ENCODE measurements at regions not wholly inside any gene's neighbourhood (a gene's known extent, or its start where the extent isn't known, plus 50 kb on each side); places are given as distances from the start of the nearest gene placed in this dataset.

DNA sequence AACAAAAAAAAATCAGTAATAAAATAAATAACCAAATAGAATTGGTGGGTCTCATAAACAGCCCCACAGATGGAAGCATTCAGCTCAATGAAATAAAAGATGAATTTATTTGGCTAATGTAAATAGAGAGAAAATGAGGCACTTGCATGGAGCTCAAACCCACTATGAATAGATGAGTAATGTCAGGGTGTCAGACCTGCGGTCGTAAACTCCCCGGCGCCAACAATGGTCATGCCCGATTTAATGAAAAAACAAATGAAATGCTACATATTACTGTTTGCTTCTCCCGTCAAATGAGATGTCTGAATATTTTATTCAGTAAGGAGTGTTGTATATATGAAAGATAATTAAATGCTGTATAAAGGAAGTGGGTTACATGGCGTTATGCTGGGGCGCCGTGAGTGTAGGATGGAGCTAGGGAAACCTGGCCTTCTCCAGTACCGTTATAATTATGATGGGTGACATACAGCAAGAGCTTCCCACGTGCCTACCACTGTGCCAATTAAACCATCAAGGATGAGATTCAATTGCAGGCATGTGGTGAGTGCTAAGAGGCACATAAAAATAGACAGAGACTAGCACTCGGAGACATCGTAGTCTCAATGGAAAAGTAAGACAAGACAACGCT lies 648.1 kb downstream of the BCL11B start:
- DNase-seq (ENCODE audit: low read depth): no peak

DNA sequence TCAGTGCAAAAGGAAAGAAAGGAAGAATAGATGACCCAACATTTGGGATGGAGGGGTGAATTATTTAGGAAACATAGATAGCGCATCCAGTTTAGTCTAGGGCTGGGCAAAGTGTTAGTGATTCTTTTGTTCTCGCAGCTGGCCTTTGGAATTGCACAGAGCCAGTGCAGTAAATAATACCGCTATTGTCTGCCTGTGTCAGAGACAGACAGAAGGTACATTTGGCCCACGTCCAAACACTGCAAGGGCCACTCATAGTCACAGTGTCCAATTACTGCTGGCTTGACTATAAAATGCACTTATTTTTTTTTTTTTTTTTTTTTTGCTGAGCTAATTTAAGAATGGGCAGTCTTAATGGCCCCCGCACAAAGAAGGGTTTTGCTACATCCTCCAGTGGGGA lies 638.6 kb downstream of the BCL11B start:
- no peak for DNase-seq (ENCODE audit: low read depth)

DNA sequence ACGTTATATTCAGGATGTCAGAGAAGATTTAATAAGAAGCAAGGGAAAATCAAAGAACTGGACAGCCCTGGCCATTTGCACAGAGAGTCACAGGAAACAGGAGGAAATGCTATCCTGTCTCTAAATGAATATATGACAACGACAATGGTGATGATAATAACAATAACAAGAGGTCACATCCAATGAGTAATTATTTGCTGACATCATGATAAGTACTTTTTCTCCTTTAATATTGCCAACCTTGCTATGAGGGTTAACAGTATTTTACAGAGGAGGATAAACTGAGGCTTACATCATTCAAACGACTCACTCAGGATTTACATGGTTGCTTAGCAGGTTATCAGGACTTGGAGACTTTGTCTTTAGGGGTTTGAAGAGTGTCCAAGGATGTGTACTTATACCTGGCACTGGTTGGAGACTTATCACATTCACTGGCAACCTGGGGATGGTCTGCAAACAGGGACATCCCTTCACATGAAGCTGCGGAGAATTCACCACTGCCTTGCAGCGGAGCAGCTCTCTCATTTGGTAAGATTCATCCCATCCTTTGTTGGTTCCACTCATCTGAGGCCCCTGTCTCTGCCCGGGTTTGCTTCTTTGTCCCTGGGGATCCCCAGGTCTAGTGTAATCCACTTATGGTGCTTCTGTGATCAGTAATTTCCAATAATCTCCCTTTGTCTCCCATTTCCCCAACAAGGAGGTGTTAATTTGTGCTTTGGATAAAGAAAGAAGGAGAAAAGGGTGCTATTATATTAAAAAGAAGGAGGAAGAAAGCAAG lies 637.8 kb downstream of the BCL11B start:
- DNase-seq (ENCODE audit: low read depth): no peak

- DNase-seq (ENCODE audit: low read depth): no peak
Measured at GRCh38 chr14:98638366-98638765, 633.6 kb downstream of the BCL11B start.

DNA sequence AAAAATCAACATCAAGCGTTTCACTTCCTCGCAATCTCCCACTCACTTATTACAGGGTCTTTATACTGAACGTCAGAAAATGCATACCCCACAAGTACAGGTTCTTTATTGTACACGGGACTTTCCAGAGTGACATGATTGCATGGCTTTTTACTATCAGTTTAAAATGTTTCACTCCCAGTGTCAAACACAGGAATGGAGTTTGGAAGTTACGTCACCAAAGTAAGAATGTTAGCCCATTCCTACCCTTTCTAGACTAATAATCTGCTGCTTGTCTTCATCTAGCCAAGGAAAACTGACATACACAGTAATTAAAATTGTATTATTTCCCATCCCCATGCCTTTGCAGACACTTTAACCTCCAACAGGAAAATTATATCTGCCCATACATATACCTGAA lies 624.2 kb downstream of the BCL11B start:
- no peak for DNase-seq (ENCODE audit: low read depth)

DNA sequence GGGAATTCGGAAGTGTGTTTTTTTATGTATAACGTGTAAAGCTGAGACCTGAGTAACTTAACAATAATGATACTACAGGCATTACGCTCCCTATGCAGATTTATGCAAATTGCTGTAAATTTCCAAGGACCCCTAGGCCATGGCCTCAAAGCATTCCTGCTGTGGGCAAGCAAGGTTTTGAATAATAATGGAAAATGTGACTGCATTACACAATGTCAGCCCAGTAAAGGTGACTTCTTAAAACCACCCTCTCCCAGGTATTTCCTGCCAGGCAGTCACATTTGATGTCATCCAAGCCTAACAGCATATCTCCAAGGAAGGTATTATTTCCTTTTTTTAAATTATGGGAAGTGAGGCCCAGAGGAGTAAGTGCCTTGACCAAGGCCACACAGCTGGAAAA lies 621.0 kb downstream of the BCL11B start:
- DNase-seq (ENCODE audit: low read depth): no peak

DNA sequence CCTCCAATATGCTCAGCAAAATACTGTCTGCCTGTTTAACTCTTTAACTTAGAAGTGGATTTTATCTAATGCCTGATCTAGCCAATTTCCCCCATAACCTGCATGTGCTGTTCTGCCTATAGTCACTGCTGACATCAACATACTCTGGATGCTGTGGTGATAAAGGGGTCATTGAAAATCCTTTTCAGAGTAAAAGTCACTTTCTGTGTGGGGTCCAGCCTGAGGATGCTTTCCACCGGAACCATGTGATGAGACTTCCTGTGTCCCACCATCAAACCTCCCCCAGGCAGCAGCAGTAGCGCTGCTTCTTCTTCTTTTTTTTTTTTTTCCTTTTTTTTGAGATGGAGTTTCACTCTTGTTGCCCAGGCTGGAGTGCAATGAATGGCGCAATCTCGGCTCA lies 607.0 kb downstream of the BCL11B start:
- no peak for DNase-seq (ENCODE audit: low read depth)

- no peak for DNase-seq (ENCODE audit: low read depth)
Measured at GRCh38 chr14:98666545-98666944, 605.5 kb downstream of the BCL11B start.

GRCh38 chr14:98682033-98682432 lies 590.0 kb downstream of the BCL11B start:
- no peak for DNase-seq (ENCODE audit: low read depth)

DNA sequence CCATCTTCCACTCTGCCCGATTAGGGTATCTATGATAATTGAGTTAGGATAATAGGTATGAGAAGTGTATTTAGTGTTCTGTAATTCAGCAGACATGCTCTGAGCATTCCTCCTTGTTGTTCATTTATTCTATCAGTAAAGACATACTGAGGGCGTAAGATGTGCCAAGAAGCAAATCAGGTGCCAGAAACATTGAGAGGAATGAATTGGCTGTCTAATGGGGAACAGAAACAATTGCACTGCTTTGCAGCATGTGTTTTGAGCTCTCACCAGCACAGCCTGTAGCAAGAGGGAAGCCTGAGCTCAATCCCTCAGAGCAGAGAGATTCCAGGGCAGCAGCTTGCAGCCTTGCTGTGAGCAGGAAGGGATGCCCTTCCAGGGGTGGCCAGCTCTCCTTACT lies 589.3 kb downstream of the BCL11B start:
- DNase-seq (ENCODE audit: low read depth): no peak

- no peak for DNase-seq (ENCODE audit: low read depth)
Measured at GRCh38 chr14:98684468-98684867, 587.5 kb downstream of the BCL11B start.

DNA sequence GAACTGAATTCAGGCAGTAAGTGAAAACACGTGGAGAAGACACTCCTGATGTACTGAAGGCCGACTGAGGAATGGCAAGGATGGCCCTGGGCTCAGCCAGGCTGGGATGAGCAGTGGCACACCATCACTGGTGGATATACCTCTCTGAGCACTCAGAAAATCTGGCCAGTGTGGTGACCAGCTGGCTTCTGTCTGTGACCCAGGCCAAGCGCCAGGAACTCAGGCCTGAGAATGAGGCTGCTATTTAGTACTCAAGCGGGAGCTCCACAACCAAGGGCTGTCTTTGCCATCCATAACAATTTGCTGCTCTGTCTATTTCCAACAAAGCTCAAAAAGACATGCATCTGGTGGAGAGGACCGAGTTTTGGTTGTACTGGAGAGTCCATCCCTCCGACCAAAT lies 586.3 kb downstream of the BCL11B start:
- no peak for DNase-seq (ENCODE audit: low read depth)

- no peak for DNase-seq (ENCODE audit: low read depth)
Measured at GRCh38 chr14:98688446-98688845, 583.6 kb downstream of the BCL11B start.

- no peak for DNase-seq (ENCODE audit: low read depth)
Measured at GRCh38 chr14:98689951-98690350, 582.0 kb downstream of the BCL11B start.

- DNase-seq (ENCODE audit: low read depth): no peak
Measured at GRCh38 chr14:98692832-98693231, 579.2 kb downstream of the BCL11B start.

DNA sequence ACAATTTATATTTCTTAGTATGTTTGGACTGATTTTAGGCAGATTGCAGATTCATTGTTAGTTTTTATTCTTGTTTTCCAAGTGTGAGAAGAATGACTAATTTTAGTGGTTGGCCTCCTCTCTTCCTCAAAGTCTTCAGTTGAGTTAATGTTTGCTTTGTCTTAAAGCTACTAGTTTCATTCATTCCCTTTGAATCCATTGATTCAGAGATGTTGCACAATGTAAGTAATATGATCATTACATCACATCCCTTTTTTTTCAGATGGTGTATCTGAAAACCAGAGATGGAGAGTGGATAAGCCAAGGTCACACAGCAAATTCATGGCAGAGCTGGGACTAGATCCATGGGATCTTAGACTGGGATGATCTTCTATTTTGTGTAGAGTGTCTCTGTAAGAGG lies 577.5 kb downstream of the BCL11B start:
- DNase-seq (ENCODE audit: low read depth): no peak

DNA sequence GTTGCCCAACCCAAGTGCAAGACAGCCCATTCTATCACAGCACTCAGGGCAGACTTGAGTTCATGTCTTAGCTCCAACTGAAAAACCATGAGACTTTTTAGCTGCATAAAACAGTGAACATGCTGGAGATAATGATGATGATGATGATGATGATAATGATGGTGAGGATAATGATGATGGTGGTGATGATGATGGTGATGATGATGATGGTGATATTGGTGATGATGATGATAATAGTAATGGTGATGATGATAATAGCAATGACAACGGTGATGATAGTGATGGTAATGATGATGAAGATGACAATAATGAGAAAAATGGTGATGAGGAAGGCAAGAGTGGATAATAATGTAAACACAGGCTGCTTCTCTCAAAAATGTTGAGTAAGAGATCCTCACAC lies 576.2 kb downstream of the BCL11B start:
- DNase-seq (ENCODE audit: low read depth): no peak

- DNase-seq (ENCODE audit: low read depth): no peak
Measured at GRCh38 chr14:98698341-98698740, 573.7 kb downstream of the BCL11B start.

- DNase-seq (ENCODE audit: low read depth): no peak
Measured at GRCh38 chr14:98700748-98701147, 571.2 kb downstream of the BCL11B start.

DNA sequence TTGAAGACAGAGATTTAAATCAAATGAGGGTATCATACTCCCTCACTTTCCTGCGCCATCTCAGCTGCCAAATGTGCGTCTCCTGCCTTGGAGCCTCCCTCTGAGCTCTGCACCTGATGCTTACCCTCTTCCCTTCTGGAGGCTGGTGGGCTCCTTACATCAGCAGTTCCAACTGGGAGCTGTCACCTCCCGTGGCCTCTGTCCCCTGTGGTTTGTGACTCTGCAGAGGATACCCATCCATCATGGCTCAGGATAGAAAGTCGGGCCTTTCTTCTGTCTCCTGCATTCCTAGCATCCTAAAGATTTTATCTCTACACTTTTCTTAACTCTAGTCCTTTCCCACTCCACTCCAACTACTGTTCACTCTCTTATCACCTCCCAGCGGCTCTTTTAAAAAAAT lies 570.6 kb downstream of the BCL11B start:
- DNase-seq (ENCODE audit: low read depth): no peak

DNA sequence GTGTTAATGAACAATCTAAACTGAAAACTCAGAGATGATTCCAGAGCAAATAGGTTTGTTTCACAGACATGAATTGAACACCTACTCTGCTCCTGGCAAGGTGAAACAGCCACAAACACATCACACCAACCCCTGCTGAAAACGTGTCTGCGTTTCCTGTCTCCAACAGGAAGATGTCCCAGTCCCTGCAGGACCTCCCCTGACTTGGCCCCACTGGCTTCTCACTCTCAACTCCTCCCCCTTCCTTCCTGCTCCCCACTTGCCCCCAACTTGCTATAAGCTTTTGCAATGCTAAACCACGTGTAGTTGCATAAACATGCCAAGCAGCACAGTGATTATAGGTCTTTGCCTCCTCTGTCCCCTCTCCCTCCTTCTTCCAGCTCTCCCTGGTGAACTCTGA lies 567.6 kb downstream of the BCL11B start:
- DNase-seq (ENCODE audit: low read depth): no peak

DNA sequence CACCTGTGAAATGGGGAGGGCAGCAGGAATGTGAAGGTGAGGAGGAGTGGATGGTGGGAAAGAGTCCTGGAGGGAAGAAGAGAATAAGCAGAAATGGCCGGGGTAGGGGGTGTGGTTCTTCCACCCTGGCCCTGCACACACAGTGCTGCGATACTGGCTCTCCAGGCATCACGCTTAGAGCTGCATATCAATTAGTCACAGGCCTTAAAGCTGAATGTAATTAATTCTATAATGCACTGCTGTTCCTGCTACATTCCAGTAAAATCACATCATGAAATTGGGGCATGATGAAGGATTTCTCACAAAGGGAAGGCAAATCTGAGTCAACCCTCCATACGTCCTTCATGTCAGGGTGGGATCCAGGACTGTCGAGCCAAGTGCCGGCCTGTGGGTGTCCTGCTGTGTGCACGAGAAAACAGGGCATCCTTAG lies 566.1 kb downstream of the BCL11B start:
- DNase-seq (ENCODE audit: low read depth): no peak

- DNase-seq (ENCODE audit: low read depth): no peak
Measured at GRCh38 chr14:98707522-98707921, 564.5 kb downstream of the BCL11B start.

DNA sequence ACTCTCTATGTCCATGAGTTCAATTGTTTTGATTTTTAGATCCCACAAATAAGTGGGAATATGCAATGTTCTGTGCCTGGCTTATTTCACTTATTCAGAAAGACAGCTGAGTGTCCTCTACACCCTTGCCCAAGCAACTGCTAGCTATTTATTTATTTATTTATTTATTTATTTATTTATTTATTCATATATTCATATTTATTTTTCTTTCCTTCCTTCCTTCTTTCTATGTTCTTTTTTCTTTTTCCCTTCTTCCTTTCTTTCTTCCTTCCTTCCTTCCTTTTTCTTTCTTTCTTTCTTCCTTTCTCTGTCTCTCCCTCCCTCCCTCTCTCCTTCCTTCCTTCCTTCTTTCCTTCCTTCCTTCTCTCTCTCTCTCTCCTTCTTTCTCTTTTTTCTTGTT lies 563.4 kb downstream of the BCL11B start:
- DNase-seq (ENCODE audit: low read depth): no peak

Measured in fibroblast of the conjunctiva (primary cell).